B cell (primary cell): ENCODE measurements at regions not wholly inside any gene's neighbourhood (a gene's known extent, or its start where the extent isn't known, plus 50 kb on each side); places are given as distances from the start of the nearest gene placed in this dataset.

Experiments
- CTCF ChIP-seq: fragments of 200-600 bp; IDR thresholded peaks from one replicate; pipeline ENCODE4 v1.8.0; 2022; ENCODE audit warnings: antibody characterized with exemption, mild to moderate bottlenecking
- EZH2 ChIP-seq: IDR thresholded peaks from 2 replicates; pipeline ENCODE4 v1.6.1; 2012; ENCODE audit warnings: borderline replicate concordance, low read depth, mild to moderate bottlenecking, moderate library complexity, low read length; ENCODE audit not compliant: insufficient read depth, poor library complexity, severe bottlenecking

DNA sequence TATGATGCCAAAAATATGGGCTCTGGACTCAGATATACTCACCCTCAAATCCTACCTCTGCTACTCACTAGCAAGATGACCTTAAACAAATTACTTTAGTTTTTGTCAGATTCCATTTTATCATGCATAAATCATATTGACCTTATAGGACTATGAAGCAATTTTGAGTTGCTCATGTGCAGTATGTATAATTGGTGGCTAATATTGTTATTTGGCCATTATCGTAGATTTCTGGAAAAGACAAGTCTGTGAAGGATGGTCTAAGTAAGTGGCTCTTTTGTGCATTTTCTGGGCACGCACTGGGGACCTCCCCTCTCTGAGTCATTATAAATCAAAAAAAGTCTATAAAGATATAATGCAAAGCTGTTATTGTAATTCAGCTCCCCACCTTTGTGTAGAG lies 393.0 kb downstream of the FGF10 start:
- TF ChIP-seq CTCF (no peak), EZH2 (no peak)
